ENCODE measurements at regions not wholly inside any gene's neighbourhood (a gene's known extent, or its start where the extent isn't known, plus 50 kb on each side); places are given as distances from the start of the nearest gene placed in this dataset.

DNA sequence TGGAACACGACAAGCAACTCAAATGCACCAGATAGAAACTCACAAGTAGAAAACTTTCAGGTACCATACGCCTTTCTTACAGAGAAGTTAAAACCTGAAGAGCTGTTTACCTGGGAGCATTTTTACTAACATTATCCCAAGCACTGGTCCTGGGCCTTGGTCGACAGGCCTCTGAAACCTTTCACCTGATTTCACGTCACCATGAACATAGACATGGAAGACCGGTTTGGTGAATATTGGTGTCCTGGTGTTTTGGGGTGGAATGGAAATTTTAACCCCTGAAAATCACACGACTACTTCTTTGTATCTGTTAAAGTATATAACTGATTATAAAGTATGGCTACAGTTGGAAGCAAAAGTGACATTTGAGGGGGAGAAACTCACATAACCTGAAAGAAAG lies 176.6 kb upstream of the ARGLU1 start:
- TF ChIP-seq, protein P1, sequence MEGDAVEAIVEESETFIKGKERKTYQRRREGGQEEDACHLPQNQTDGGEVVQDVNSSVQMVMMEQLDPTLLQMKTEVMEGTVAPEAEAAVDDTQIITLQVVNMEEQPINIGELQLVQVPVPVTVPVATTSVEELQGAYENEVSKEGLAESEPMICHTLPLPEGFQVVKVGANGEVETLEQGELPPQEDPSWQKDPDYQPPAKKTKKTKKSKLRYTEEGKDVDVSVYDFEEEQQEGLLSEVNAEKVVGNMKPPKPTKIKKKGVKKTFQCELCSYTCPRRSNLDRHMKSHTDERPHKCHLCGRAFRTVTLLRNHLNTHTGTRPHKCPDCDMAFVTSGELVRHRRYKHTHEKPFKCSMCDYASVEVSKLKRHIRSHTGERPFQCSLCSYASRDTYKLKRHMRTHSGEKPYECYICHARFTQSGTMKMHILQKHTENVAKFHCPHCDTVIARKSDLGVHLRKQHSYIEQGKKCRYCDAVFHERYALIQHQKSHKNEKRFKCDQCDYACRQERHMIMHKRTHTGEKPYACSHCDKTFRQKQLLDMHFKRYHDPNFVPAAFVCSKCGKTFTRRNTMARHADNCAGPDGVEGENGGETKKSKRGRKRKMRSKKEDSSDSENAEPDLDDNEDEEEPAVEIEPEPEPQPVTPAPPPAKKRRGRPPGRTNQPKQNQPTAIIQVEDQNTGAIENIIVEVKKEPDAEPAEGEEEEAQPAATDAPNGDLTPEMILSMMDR (conservative IDR thresholded peaks at IDR 0.05): no peak
- no peak for TF ChIP-seq EZH2 (IDR thresholded peaks at IDR 0.05; ENCODE audit: low read depth)
